ENCODE measurements at regions not wholly inside any gene's neighbourhood (a gene's known extent, or its start where the extent isn't known, plus 50 kb on each side); places are given as distances from the start of the nearest gene placed in this dataset.

- no peak for DNase-seq (ENCODE audit: low read depth in 1 of 2, low spot score in 1 of 2)
- H3K4me3 ChIP-seq (replicated peaks; ENCODE audit: insufficient read depth, low read length), result no peak overlapping the region
- TF ChIP-seq SPI1 (IDR thresholded peaks at IDR 0.05; ENCODE audit: borderline replicate concordance, low read depth), result no peak
- TF ChIP-seq POLR2AphosphoS5 (IDR thresholded peaks at IDR 0.05; ENCODE audit: low read depth), result no peak
- no peak for TF ChIP-seq GABPA (IDR thresholded peaks at IDR 0.05; ENCODE audit: low read depth)
- no peak for TF ChIP-seq CTCF (IDR thresholded peaks at IDR 0.05; ENCODE audit: insufficient read depth, low read length)
- TF ChIP-seq REST (IDR thresholded peaks at IDR 0.05; ENCODE audit: insufficient replicate concordance, low read depth), result no peak
These were observed 164.9 kb upstream of the KLF3 start for GRCh38 chr4:38499101-38499500.

GRCh38 chr4:38500433-38500832 lies 163.6 kb upstream of the KLF3 start:
- TF ChIP-seq CTCF (IDR thresholded peaks at IDR 0.05; ENCODE audit: insufficient read depth, low read length), result no peak
- no peak for TF ChIP-seq REST (IDR thresholded peaks at IDR 0.05; ENCODE audit: insufficient replicate concordance, low read depth)
- TF ChIP-seq SPI1 (IDR thresholded peaks at IDR 0.05; ENCODE audit: borderline replicate concordance, low read depth), result no peak
- no peak for TF ChIP-seq GABPA (IDR thresholded peaks at IDR 0.05; ENCODE audit: low read depth)
- Histone ChIP-seq H3K27ac (replicated peaks) (no peak overlapping the region), H3K27me3 (ENCODE audit: insufficient read depth, poor library complexity, severe bottlenecking) (no peaks in the 10 kb centered on the region)

More at GRCh38 chr4:38499101-38499500, 164.9 kb upstream of the KLF3 start:
- Histone ChIP-seq H3K27ac (replicated peaks) (no peak overlapping the region), H3K27me3 (ENCODE audit: insufficient read depth, poor library complexity, severe bottlenecking) (no peaks in the 10 kb centered on the region)

GRCh38 chr4:38501698-38502097 lies 162.3 kb upstream of the KLF3 start:
- no peak overlapping the region for H3K4me3 ChIP-seq (replicated peaks; ENCODE audit: insufficient read depth, low read length)
- TF ChIP-seq SPI1 (IDR thresholded peaks at IDR 0.05; ENCODE audit: borderline replicate concordance, low read depth) (no peak), REST (IDR thresholded peaks at IDR 0.05; ENCODE audit: insufficient replicate concordance, low read depth) (no peak)
- no peak for DNase-seq (ENCODE audit: low read depth in 1 of 2, low spot score in 1 of 2)
- H3K27me3 ChIP-seq (ENCODE audit: insufficient read depth, poor library complexity, severe bottlenecking), result no peaks in the 10 kb centered on the region
- H3K27ac ChIP-seq (replicated peaks), result no peak overlapping the region

More at GRCh38 chr4:38500433-38500832, 163.6 kb upstream of the KLF3 start:
- no peak for DNase-seq (ENCODE audit: low read depth in 1 of 2, low spot score in 1 of 2)
- H3K4me3 ChIP-seq (replicated peaks; ENCODE audit: insufficient read depth, low read length), result no peak overlapping the region

All from HL-60 (cell line).